OCI-LY7 (cell line): ENCODE measurements at regions not wholly inside any gene's neighbourhood (a gene's known extent, or its start where the extent isn't known, plus 50 kb on each side); places are given as distances from the start of the nearest gene placed in this dataset.

Experiments
- EZH2phosphoT487 ChIP-seq: fragments of 200-600 bp; sonication (generic); IDR thresholded peaks from 2 replicates; pipeline ENCODE4 v1.6.1; 2018; ENCODE audit warnings: low read depth, borderline replicate concordance, mild to moderate bottlenecking, mixed run types, antibody characterized with exemption, low read length, moderate library complexity, mixed read lengths
- TF ChIP-seq, protein P1 (sequence below): fragments of 200-600 bp; sonication (generic); conservative IDR thresholded peaks from 2 replicates; pipeline ENCODE4 v1.5.1; 2014; ENCODE audit warnings: mild to moderate bottlenecking, antibody characterized with exemption, low read length, moderate library complexity, mixed read lengths

DNA sequence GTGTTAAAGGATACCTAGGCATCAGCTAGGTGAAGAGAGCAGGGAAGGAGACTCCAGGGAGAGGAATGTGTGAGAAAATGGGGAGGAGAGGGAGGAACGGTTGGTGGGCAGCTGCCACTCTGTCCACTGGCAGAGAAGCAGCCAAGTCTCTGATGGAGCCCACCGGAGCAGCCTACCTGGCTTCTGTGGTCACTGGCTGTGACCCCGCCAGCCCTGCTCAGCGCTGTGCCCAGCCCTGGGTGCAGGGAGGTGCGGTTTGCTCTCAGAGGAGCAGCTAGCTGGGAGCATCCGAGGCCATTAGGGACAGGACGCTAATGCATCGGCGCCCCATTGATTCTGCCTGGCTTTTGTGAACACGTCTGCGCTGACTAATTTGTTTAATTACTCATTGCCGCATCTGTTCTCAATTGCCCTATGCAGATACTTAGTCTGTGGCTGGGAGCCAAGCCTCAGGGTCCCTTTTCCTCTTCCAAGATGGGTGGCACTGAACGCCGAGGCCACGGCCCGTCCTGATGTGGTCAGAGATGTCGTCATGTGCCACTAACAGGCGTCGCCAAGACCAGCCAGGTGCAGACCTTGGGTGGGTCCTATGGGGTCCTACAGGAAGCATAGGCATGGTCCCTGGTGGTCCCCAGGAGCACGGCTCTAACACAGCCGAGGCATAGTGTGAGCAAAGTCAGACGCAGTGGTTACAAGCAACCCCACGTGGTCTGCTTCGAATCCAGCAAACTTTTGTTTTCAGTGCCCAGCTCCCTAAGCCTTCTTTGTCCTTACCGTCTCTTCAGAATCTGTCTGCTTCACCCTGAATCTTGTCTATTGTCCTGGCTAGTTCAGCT is 82.0 kb downstream of the RRM2 start:
- TF ChIP-seq, protein P1, sequence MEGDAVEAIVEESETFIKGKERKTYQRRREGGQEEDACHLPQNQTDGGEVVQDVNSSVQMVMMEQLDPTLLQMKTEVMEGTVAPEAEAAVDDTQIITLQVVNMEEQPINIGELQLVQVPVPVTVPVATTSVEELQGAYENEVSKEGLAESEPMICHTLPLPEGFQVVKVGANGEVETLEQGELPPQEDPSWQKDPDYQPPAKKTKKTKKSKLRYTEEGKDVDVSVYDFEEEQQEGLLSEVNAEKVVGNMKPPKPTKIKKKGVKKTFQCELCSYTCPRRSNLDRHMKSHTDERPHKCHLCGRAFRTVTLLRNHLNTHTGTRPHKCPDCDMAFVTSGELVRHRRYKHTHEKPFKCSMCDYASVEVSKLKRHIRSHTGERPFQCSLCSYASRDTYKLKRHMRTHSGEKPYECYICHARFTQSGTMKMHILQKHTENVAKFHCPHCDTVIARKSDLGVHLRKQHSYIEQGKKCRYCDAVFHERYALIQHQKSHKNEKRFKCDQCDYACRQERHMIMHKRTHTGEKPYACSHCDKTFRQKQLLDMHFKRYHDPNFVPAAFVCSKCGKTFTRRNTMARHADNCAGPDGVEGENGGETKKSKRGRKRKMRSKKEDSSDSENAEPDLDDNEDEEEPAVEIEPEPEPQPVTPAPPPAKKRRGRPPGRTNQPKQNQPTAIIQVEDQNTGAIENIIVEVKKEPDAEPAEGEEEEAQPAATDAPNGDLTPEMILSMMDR: no peak
- no peak for TF ChIP-seq EZH2phosphoT487
